OCI-M1 (cell line): ENCODE measurements at regions not wholly inside any gene's neighbourhood (a gene's known extent, or its start where the extent isn't known, plus 50 kb on each side); places are given as distances from the start of the nearest gene placed in this dataset.

ENCODE experiments used
- DNase-seq: peaks from one replicate; lab custom pipeline; 2025; lab: John Stamatoyannopoulos, UW

DNA sequence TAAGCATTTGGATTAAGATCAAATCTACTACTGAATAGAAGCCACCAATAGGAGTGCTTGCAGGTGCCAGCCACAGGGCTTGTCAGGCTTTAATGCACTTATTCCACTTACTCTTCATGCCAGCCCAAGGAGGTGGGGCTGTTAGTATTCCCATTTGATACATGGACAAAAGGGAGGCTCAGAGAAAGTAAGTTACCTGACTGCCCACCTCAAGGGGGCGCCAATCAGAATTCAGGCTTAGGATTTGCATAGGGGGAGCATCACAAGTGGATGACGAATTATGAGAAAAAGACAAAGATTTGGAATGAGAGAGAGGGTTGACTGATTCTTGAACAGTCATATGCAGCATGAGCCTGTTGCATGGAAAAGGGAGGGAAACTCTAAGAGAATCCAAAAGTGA lies 188.4 kb upstream of the TSHZ2 start:
- DNase-seq, result no peak

DNA sequence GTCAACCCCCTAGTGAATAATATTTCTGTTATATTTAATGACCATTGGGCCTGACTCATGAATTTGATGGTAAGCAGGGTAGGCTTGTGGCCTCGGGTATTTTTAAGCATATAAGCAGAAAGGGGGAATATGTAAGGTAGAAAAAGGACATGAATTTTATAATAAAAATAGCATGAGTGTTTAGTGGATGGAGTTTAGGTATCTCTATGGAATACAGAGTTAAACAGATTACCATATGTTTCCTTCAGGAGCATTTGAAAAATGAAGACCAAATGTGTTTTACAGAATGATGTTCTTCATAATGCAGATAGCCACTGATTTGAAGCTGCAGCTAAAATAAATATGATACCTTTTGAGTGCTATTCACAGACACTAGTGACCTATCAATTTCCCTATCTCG lies 191.7 kb upstream of the TSHZ2 start:
- DNase-seq, result no peak

DNA sequence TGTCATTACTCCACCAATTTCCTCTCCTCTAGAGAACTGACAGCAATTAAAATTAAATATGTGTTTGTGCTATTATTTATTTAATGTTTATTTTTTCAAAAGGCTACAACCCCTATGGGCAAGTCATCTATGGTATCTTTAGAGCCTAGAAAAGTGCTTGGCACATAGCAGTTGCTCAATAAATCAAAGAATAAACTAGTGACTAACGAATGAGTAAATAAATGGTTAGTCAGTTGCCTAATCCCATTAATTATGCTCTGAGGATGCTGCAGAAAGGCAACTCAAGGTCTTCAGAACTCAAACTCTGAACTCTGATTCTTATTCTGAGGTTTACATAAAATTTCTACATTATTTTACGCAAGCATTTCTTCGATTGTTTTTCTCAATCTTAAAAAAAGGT lies 193.0 kb upstream of the TSHZ2 start:
- DNase-seq, result no peak

DNA sequence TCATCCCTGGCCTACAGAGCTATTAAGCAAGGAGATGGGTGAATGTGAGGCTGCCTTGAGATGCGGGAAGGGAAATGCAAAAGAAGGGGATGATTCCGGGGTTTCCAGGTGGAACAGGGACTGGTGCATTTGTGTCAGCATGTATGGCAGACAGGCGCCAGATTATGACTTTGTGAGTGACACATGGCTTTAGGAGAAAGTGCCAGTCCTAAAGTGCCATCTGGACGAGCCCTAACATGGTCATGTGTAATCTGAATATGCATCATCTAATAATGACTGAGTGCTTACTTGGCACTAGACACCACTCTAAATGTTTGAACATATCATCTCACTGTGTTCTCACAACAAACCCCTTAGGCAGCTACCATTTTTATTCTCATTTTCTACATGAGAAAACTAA lies 195.0 kb upstream of the TSHZ2 start:
- no peak for DNase-seq

DNA sequence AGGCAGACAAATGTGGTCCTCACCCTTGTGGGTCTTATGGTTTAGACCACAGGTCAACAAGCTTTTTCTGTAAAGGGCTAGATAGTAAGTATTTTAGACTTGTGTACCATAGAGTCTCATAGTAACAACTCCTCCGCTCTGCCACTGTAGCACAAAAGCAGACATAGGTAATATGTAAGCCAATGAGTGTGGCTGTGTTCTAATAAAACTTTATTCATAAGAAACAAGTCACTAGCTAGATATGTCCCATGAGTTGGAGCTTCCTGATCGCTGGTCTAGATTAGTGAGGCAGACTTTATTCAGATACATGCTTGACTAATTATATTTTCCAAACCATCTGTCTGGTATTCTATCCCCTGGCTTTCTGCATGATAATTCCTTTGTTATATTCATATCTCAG lies 196.4 kb upstream of the TSHZ2 start:
- DNase-seq, result no peak

DNA sequence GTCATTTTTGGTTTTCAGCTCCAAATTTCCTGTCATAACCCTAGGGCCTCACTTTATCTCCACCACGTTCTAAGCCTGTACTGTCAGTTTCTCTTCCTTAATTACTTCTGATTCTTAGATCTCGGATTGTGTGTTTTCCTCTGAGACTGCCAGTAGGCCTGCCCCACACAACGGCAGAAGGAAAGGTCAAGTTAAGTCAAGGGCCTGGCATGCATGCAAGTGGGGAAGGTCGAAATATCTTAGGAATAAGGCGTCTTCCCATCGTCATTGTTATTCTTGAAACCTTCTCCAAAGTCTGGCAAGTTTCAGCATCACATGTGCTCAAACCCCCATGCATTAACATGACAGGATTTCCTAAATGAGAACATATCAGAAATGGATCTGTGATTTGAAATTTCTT lies 203.5 kb upstream of the TSHZ2 start:
- DNase-seq, result no peak

DNA sequence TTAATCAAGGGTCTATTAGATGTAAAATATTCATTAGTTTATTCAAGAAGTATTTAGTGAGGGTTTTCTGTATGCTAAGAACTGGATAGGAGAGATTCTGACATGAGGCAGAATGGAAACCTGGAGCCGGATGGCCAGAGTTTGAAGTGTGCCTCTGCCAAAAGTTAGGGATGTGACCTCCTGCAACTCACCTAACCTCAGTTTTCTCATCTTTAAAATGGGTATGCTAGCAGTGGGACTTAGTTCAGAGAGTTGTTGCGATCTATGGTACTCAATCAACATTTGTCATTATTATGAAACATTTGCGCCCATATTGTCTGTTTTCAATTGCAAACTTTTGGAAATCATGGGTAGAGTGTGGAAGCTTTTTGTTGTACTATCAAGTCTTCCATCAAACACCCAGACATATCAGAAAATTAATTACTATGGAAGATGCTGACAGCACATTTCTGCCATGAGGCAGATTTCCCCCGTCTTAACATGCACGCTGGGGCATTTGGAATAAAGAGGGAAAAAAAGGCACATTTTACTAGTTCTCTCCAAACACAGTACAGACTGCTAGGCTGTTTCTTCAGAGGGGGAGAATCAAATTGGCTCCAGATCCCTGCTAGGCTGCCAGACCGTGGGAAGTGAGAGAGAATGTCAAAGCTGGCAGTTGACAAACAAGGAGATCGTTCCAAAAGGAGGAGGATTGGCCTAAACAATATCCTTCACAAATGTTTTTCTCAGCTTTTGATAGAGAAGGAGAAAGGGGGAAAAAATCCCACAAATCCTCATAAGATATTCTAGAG lies 205.3 kb upstream of the TSHZ2 start:
- DNase-seq, result no peak

DNA sequence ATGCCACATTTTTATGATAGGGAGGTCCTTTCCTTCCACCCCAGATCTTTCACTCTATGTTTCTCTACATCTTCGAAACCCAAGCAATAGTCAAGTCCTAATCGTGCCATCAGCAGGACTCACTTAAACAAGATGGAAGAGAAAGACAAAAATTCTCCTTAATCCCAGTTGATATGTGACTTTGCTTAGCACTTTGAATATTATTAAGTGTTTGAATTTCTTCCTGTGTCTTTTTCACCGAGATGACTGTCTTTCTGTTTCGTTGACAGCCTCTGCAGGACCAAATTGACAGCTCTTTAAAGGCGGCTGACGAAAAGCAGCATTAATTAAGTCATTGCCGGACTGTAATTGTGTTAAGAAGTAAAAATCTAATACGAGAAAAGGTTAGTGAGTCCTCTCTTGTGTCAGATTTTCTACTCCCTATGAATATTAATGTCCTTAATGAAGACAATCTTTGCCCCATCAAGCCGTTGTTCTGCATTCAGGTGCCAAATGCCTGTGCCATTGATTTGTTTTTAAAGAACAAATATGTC lies 208.8 kb upstream of the TSHZ2 start:
- DNase-seq, result no peak

DNA sequence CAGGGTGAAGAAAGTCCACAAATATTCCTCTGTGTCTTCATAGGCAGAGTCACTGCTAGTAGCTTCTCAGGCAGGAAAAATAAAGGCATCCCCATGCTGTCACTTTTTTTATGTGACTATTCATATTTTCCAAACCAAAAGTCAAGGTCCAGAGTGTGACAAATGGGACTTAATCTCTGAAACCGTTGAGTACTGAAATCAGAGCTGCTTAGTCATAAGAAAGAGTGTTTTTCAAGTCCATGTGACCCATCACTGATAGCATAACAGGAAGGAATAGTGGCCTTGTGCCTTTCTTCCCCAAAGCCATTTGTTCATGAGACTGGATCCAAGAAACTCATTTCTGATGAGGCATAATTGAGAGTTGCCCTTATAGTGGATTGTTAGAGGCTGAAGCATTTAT lies 210.3 kb upstream of the TSHZ2 start:
- DNase-seq, result peak; percentile 4

DNA sequence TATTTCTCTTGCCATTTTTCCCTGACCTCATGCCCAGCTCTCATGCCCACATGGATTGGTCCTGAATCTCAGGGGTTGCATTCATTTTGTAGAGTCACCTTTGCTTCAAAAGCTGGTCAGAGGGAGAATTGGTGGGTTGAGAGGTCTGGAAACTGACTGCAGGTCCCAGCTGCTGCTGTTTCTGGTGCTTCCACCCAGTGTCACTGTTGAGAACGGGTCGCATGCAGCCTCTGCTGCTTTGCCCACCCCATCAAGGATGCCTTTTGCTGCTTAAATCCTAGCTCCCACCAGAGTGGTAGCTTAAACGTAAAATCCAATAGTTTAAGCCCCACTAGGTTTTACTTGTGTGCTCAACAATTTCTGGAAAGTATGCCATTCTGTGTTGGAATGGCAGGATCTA lies 211.4 kb upstream of the TSHZ2 start:
- no peak for DNase-seq

DNA sequence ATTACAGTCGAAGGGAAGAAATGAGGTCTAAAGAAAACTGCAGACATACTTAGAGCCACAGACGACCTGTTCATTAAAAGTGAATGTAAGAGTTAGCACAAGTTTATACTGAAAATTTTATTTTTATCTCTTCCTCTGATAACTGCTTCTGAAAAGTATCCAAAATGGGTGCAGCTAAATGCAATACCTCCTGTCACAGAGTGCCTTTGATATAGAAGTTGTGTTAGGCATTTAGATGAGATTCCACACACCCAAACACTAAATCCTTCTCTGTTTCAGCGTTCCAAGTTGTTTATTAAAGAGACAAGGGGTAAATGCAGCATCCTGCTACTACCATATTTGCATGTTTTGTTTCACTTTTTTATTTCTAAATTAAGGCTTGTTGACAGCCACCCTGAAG lies 214.7 kb upstream of the TSHZ2 start:
- no peak for DNase-seq

DNA sequence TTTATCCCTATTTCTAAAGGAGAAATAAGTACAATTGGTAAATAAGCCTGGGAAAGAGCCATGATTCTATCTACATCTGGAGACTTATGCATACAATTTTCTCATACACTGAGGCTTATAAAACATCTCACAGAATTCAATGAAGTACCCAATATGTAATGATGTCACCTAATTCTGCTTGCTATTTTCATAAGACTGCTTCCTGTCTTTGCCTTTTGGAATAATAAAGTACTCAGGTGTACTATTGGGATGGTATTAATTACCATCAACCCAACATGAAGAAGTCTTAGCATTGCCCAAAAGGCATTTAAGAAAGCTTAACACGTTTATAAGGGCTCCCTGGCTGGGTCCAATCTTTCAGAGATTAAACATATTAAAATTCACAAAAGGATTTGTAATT lies 216.4 kb upstream of the TSHZ2 start:
- no peak for DNase-seq

DNA sequence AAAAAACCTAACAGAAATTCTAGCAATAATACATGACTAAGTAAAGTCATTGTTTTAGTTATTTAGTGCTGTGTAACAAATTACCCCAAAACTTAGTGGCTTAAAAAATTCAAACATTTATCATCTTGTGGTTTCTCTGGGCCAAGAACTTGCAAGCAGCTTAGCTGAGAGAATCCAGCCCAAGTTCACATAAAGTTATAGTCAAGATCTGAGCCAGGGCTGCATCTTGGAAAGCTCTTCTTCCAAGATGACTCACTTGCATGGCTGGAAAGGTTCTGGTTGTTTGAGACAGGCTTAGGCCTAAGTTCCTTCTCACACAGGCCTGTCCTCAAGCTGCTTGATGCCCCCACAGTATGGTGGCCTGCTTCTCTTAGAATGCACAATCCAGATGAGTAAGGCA lies 217.8 kb upstream of the TSHZ2 start:
- DNase-seq, result no peak

DNA sequence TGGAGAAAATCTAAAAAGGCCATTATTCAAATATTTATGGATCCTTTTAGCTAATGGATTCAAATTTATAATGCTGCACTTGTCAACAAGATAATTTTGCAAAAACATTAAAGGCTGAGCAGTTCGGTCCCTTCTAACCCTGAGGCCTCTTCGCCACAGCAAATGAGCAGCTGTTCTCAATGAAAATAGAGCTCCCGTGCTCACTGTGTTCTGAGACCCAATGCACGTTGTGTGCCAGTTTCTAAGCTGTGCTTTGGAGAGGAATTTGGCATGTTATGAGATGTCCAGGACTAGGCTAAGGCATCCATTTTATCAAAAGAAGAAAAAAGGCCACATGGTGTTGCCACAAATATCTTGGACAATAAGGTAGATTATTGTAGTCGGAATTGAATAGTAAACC lies 220.1 kb upstream of the TSHZ2 start:
- no peak for DNase-seq

DNA sequence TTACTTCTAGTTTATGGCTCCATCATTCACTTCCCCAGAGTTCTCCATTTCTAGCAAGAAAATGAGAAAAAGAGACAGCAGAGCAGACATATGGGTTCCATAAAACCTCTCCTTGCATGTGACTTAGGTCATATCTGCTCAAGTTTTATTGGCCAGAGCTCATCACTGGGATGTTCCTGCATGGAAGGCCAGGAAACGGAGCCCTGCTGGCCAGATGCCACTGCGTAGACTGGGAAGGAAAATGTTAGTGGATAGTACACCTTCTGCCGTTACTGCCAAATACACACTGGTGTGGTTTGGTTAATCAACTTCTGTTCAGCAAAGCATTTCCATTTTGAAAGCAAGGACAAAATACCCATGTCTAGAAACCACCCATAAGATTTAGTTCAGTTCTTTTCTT lies 220.6 kb upstream of the TSHZ2 start:
- no peak for DNase-seq

DNA sequence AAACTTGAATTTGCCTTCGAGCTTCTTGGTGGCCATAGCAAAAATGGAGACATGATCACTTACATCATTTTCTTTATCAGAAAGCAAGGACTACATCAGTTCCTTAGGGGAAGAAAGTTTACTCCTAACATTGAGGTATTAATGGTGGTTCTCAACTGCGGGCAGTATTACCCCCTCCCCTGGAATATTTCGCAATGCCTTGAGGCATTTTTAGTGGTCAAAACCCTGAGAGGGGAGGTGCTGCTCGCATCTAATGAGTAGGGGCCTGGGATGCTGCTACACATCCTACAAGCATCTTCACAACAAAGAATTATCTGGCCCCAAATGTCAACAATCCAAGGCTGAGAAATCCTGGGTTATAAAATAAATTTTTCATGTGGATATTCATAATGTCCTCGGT lies 222.2 kb upstream of the TSHZ2 start:
- DNase-seq, result no peak

DNA sequence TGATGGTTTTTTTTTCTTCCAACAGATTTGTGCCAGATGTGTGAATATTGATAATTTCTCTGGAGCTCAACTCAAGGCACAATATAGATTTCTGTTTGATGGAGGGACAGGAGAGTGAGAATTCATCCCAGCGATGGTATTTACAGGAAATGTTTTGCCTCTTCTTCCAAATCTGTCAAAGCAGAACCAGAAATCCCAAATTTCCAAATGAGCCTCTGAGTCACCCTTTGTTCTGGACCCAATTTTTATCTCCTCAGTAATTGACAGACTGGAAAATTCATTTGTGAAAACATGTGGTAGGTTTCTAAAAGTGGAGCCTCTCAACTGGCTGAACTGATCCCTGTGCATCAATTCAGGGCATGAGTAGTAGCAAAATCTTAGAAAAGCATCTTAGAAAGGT lies 223.2 kb upstream of the TSHZ2 start:
- DNase-seq, result no peak

DNA sequence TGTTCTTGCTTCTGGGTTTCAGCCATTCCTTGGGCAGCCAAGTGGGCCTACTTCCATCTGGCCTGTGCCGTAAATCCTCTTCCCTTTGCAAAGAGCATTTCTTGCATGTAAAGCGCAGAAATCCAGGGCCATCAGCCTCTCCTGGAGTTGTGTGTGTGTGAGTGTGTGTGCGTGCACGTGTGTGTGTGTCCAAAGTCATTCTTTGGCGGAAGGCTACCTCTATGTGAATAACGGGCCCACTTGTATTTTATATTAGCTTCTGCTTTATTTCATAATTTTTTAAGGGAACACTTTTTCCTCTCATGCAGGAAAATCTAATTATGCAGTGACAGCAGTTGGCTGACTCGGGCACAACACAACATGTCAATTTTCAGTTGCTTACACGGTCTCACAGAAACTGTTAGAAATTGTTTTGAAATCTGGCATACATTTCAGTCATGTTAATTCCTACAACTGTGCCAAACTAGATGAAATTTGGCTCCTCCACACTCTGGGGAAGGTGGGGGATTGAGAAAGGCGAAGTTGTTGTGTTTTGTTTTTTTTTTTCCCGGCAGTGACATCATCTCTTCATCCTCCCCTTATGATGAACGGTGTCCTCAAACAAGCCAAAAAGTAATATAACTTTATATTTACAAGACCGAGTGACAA lies 223.7 kb upstream of the TSHZ2 start:
- no peak for DNase-seq

DNA sequence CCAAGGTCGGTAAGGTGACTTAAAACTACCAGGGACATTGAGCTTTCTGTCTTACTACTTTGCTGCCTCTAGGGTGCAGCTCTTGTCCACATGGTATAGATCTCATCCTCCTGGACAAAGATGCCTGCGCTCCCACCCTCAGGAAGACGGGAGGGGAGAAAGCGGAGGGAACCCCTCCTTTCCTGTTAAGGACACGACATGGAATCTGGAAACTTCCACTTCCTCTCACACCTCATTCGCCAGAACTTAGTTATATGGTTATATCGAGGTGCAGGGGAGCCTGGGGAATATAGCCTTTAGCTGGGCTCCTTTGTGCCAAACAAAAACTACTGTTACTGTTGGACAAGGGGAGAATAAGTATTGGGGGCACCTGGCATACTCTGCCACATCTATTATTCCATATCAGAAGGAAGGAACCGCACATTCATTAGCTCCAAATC lies 224.3 kb upstream of the TSHZ2 start:
- DNase-seq, result no peak

DNA sequence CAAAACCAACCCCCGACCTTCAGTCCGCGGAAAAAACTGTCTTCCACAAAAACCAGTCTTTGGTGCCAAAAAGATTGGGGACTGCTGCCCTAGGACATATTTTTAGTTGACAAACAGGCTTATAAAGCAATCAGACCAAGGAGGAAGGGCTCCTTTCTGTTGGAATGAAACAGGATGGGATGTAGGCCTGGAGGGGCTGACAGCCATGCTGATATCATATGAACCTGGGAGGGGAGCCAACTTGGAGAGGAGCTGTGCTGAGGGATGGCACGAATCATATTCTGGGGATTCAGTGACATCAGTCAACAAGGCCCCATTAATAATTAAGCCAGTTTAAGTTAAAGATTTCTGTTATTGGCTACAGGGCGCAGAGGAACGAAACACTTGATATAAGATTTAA lies 225.4 kb upstream of the TSHZ2 start:
- DNase-seq, result no peak

DNA sequence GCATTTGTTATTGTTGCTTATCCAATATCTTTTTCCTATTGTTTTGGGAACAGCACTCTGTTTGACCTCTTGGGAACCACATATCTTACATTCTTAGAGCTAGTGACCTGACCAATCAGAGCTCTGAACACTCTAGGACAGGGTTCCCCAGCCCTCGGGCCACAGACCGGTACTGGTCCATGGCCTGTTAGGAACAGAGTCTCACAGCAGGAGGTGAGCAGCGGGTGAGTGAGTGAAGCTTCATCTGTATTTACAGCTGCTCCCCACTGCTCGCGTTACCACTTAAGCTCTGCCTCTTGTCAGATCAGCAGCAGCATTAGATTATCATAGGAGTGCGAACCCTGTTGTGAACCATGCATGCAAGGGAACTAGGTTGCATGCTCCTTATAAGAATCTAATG lies 226.0 kb upstream of the TSHZ2 start:
- DNase-seq, result no peak

DNA sequence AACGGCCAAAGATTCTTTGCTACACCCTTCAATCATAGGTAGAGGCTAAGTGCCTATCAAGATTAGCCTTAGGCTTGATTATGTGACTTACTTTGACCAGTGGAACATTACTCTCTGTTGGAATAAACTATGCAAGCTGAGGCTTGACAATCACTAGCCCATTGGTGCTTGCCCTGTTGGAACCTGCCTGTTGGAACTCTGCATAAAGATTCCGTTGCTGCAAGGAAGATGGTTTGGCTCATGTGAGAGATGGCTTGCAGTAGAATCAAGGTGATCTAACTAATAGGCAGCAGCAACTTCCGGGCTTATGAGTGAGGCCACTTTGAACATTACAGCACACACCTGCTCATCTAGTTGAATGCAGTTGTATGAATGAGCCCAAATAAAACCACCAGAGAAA lies 227.7 kb upstream of the TSHZ2 start:
- no peak for DNase-seq

DNA sequence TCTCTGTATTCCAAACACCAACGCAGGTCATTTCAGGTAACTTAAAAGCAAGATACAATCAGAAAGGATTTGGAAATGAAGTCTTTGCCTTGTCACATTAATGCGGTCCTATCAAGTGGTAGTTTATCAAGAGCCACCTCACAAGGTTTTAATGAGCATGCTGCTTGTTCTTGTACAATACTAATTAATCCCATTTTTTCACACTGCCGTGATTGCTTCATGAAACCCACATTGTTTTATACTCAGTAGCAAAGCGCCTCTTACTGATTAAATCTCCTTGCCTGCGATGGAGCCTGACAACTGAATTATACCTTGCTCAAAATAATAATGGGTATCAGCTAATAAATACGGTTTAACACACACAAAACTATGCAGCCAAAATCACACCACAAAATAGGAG lies 234.1 kb upstream of the TSHZ2 start:
- DNase-seq, result no peak

DNA sequence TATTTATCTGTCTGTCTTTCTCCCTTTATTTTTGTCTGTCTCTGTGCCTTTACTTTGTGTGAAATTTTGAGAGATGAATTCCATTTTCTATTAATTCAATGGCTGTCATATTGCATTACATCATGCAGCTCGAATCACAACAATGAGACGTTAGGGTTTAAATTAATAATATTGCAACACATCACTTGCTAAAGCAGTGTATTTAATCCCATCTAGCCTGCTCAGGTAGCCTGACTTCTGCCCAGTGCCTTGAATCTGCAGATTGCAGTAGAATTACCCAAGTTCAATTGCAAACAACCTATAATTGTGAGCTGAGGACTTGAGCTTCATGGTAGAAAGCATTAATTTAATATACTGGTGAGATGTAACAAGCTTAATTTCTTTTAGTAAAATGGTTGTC lies 235.7 kb upstream of the TSHZ2 start:
- DNase-seq, result no peak
